WI38 (cell line): ENCODE measurements at regions not wholly inside any gene's neighbourhood (a gene's known extent, or its start where the extent isn't known, plus 50 kb on each side); places are given as distances from the start of the nearest gene placed in this dataset.
"Not testable (repeated sequence)": the region's sequence is repeated elsewhere in the genome, so short reads cannot be mapped to it uniquely, and the experiment has no call there.

Experiments
- H3K4me3 ChIP-seq: 2 replicates; pipeline ENCODE4 v1.5.1; 2011; ENCODE audit warnings: low read depth, mild to moderate bottlenecking, control low read depth, low read length
- TF ChIP-seq, protein P1 (sequence below): IDR thresholded peaks from 2 replicates; pipeline ENCODE4 v1.5.1; 2012; ENCODE audit warnings: low read depth, mild to moderate bottlenecking, control low read depth, low read length

DNA sequence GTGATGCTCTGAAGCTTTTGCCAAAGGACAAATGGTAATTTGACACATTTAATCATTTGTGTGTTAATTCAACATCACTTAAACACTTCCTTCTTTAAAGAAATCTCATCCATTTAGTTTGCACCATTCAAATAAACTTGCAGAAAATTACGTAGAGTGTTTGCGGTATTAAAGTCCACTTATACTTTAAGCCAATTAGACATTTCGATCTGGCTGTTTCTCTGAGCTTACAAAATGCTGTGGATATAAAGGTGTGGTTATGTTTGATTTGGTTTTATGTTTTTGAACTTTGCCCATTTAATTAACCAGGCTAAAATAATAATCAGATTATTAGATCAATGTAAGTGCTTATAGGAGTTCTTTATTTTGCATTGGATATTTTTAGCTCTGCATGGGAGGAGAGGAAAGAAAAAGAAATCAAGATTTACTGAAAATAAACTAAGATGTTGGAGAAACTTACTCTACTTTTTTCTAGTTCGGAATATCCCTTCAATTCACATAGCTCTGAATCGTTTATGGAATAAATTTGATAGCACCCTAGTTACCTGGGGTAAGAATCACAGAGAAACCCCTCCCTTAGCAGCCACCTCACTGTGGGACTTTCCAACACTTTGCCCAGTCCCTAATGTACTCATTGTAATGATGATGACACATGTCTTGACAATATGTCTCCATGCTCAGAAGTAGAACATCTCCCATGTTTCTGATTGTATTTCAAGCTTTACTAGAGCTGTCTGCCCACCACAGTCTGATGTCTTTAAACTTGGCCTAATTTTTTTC is 268.0 kb downstream of the BTG1 start:
- TF ChIP-seq, protein P1, sequence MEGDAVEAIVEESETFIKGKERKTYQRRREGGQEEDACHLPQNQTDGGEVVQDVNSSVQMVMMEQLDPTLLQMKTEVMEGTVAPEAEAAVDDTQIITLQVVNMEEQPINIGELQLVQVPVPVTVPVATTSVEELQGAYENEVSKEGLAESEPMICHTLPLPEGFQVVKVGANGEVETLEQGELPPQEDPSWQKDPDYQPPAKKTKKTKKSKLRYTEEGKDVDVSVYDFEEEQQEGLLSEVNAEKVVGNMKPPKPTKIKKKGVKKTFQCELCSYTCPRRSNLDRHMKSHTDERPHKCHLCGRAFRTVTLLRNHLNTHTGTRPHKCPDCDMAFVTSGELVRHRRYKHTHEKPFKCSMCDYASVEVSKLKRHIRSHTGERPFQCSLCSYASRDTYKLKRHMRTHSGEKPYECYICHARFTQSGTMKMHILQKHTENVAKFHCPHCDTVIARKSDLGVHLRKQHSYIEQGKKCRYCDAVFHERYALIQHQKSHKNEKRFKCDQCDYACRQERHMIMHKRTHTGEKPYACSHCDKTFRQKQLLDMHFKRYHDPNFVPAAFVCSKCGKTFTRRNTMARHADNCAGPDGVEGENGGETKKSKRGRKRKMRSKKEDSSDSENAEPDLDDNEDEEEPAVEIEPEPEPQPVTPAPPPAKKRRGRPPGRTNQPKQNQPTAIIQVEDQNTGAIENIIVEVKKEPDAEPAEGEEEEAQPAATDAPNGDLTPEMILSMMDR, result no peak
- no peak overlapping the region for H3K4me3 ChIP-seq

DNA sequence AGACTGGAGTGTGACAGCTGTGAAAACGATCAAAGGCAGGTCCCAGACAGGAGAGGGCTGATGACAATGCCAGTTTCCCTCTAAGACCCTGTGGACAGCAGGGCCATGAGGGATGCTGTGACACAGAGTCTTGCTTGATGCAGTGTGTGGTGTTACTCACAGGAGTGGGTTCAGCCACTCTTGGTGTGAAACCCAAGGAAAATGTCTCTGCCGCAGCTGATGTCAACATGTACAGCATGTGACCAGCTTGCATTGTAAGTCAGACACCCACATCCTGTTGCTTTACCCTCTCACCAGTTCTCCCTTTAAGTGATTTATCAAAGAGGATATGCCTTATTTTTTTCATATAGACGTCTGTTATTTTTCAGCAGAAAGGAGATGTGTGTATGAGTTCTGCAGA is 268.6 kb downstream of the BTG1 start:
- TF ChIP-seq, protein P1, result no peak
- no peak overlapping the region for H3K4me3 ChIP-seq

DNA sequence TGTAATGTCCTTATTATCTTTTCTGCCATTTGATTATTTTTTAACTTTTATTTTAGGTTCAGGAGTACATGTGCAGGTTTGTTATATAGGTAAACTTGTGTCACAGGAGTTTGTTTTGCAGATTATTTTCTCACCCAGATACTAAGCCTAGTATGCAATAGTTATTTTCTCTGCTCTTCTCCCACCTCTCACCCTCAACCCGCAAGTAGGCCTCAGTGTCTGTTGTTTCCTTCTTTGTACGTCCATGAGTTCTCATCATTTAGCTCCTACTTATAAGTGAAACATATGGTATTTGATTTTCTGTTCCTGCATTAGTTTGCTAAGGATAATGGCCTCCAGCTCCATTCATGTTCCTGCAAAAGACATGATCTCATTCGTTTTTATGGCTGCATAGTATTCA is 270.0 kb downstream of the BTG1 start:
- H3K4me3 ChIP-seq, result not testable (repeated sequence)

DNA sequence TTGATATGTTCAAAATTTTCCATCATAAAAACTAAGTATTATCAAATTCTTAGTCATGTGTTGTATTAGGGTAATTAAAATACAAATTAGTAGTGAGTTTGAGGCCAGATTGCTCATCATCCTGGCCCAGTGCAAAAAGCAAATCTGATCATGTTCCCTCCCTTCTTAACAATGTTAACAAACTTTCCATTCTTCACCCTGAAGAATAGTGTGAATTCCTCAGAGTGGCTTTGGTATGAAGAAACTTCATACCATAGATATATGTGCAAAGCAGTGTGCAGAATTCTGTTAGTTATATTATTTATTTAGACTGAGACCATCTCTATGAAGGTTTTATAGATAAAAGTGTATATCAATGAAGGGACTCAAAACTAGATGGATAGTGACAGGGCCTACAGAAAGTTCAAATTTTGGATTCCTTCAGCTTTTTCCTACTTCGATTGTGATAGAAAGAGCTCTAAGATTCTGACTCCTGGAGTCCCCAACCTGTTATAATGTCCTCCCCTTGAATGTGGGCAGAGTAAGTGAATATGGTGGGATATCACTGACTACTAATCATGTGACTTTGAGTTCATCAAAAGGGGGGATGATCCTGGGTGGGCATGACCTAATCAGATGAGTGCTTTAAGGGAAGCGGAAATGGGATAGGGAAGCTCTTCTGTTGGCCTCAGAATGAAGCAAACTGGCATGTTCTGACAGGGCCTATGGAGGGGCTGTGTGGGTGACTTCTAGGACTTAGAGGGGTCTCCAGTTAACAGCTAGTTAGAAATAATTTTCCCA is 271.4 kb downstream of the BTG1 start:
- H3K4me3 ChIP-seq, result no peak overlapping the region
- TF ChIP-seq, protein P1, result no peak

DNA sequence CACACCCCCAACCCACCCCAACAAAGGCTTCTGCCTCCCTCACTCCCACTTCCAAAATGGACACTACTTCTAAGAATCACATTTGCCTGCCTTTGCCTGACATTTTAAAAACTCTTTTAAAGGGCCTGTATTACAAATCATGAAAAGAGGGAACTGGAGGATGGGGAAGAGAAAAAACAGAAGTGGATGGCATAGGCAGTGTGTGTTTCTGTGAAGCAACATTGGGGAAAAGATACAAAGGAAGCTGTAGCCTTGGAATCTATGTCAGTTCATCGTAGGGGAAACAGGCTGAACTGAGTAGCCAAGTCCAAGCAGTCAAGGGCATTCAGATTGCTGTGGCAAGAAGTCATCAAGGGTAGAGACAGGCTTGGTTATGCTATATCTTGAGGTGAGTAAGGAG is 273.9 kb downstream of the BTG1 start:
- no peak overlapping the region for H3K4me3 ChIP-seq

DNA sequence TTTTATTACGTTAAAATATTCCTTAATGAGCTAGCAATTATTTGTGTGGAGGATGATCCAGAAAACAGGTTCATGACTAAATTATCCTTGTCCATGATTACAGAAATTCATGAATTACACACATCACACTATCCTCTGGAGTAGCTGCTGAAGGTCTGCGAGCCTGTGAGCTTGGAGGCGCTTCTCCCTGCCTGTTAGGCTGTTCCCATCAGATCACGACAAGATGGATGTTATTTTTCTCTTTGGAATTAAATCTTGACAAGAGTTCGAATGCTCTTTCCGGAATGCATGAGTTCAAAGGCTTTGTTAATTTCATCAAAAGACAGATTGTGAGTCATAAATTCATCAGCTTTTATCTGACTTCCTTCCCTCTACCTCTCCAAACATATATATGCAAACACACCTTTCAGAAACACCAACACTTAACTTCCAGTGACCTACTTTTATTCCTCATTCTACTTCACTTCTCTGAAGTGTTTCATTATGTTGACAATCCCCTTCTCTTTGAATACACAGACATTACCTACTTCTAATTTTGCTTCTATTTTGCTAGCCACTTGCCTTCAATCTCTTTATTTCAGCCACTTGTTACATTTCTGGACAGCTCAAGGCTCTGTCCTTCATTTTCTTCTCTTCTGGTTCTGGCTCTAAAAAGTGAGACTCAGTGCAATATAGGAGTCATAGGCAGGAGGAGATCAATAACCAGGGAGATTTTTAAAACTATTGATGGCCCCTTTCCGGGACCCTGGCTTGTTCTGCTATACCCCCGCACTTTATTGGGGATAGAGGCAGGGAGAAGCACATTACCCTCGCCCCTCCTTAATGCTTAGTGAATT is 274.6 kb downstream of the BTG1 start:
- H3K4me3 ChIP-seq, result no peak overlapping the region
- TF ChIP-seq, protein P1, result no peak

More for the DNA sequence above, 273.9 kb downstream of the BTG1 start:
- TF ChIP-seq, protein P1, result no peak

DNA sequence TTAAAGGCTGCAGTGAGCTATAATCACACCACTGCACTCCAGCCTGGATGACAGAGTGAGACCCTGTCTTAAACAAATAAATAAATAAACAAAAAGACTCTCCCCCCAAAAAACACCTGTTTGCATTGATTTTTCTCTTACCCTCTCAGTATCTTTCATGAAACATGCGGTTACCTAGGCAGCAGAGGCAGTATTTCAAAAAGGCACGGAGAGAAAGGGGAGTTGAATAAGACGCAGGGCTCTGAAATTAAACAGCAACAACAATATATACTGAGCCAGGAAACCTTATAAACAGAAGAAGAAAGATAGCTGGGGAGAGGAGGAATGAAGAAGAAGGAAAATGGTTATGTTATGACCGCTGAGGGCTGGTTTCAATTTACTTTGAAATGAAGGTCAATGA is 277.6 kb downstream of the BTG1 start:
- TF ChIP-seq, protein P1, result no peak
- H3K4me3 ChIP-seq, result no peak overlapping the region
